OCI-LY3 (cell line): ENCODE measurements at regions not wholly inside any gene's neighbourhood (a gene's known extent, or its start where the extent isn't known, plus 50 kb on each side); places are given as distances from the start of the nearest gene placed in this dataset.

Experiments
- EZH2phosphoT487 ChIP-seq: fragments of 200-600 bp; shearing (Covaris generic); IDR thresholded peaks from 2 replicates; pipeline ENCODE4 v1.6.1; 2018; ENCODE audit warnings: antibody characterized with exemption, mixed run types, low read depth
- TF ChIP-seq, protein P1 (sequence below): fragments of 200-600, 300-600 bp; sonication (generic); IDR thresholded peaks from 2 replicates; pipeline ENCODE4 v1.5.1; 2014; ENCODE audit warnings: antibody characterized with exemption, low read length, low read depth

- TF ChIP-seq, protein P1, sequence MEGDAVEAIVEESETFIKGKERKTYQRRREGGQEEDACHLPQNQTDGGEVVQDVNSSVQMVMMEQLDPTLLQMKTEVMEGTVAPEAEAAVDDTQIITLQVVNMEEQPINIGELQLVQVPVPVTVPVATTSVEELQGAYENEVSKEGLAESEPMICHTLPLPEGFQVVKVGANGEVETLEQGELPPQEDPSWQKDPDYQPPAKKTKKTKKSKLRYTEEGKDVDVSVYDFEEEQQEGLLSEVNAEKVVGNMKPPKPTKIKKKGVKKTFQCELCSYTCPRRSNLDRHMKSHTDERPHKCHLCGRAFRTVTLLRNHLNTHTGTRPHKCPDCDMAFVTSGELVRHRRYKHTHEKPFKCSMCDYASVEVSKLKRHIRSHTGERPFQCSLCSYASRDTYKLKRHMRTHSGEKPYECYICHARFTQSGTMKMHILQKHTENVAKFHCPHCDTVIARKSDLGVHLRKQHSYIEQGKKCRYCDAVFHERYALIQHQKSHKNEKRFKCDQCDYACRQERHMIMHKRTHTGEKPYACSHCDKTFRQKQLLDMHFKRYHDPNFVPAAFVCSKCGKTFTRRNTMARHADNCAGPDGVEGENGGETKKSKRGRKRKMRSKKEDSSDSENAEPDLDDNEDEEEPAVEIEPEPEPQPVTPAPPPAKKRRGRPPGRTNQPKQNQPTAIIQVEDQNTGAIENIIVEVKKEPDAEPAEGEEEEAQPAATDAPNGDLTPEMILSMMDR, result no peak
- no peak for TF ChIP-seq EZH2phosphoT487
Observed at GRCh38 chrX:116226665-116227484, 56.3 kb downstream of the AGTR2 start.
